Progenitor cell of endocrine pancreas (in vitro differentiated cells): ENCODE measurements at regions not wholly inside any gene's neighbourhood (a gene's known extent, or its start where the extent isn't known, plus 50 kb on each side); places are given as distances from the start of the nearest gene placed in this dataset.

Experiments used
- DNase-seq: peaks from one replicate; pipeline ENCODE4 v3.0.0; 2021; ENCODE audit warnings: low spot score; ENCODE audit not compliant: unreplicated experiment
- H3K27ac Mint-ChIP-seq: 2 replicates; pipeline ENCODE4 v1.8.0; 2021; ENCODE audit warnings: mild to moderate bottlenecking, moderate library complexity, mixed read lengths
- H3K27me3 Mint-ChIP-seq: 2 replicates; pipeline ENCODE4 v1.8.0; 2021; ENCODE audit warnings: mixed read lengths
- H3K36me3 Mint-ChIP-seq: 2 replicates; pipeline ENCODE4 v1.8.0; 2022; ENCODE audit warnings: mixed read lengths; ENCODE audit not compliant: insufficient read depth
- H3K4me1 Mint-ChIP-seq: 2 replicates; pipeline ENCODE4 v1.8.0; 2021; ENCODE audit warnings: low read depth, mixed read lengths
- H3K4me3 Mint-ChIP-seq: 2 replicates; pipeline ENCODE4 v1.8.0; 2021; ENCODE audit warnings: low read depth, mild to moderate bottlenecking, moderate library complexity, mixed read lengths
- H3K9me3 Mint-ChIP-seq: 2 replicates; pipeline ENCODE4 v1.8.0; 2021; ENCODE audit warnings: low read depth, mixed read lengths
- TF ChIP-seq, protein P1 (sequence below): fragments of 200-600 bp; sonication (generic); IDR thresholded peaks from one replicate; pipeline ENCODE4 v1.5.0; 2021; ENCODE audit warnings: antibody characterized with exemption, mild to moderate bottlenecking; ENCODE audit not compliant: unreplicated experiment

GRCh38 chr7:96447109-96447645 is 125.3 kb upstream of the SLC25A13 start:
- no peaks in the 10 kb centered on the region for H3K9me3 Mint-ChIP-seq
- H3K4me1 Mint-ChIP-seq, result no peaks in the 10 kb centered on the region
- no peak overlapping the region for H3K27ac Mint-ChIP-seq
- H3K27me3 Mint-ChIP-seq, result no peaks in the 10 kb centered on the region
- H3K36me3 Mint-ChIP-seq, result no peaks in the 10 kb centered on the region
- TF ChIP-seq, protein P1, sequence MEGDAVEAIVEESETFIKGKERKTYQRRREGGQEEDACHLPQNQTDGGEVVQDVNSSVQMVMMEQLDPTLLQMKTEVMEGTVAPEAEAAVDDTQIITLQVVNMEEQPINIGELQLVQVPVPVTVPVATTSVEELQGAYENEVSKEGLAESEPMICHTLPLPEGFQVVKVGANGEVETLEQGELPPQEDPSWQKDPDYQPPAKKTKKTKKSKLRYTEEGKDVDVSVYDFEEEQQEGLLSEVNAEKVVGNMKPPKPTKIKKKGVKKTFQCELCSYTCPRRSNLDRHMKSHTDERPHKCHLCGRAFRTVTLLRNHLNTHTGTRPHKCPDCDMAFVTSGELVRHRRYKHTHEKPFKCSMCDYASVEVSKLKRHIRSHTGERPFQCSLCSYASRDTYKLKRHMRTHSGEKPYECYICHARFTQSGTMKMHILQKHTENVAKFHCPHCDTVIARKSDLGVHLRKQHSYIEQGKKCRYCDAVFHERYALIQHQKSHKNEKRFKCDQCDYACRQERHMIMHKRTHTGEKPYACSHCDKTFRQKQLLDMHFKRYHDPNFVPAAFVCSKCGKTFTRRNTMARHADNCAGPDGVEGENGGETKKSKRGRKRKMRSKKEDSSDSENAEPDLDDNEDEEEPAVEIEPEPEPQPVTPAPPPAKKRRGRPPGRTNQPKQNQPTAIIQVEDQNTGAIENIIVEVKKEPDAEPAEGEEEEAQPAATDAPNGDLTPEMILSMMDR, result no peak
- H3K4me3 Mint-ChIP-seq, result no peak overlapping the region
- no peak for DNase-seq

DNA sequence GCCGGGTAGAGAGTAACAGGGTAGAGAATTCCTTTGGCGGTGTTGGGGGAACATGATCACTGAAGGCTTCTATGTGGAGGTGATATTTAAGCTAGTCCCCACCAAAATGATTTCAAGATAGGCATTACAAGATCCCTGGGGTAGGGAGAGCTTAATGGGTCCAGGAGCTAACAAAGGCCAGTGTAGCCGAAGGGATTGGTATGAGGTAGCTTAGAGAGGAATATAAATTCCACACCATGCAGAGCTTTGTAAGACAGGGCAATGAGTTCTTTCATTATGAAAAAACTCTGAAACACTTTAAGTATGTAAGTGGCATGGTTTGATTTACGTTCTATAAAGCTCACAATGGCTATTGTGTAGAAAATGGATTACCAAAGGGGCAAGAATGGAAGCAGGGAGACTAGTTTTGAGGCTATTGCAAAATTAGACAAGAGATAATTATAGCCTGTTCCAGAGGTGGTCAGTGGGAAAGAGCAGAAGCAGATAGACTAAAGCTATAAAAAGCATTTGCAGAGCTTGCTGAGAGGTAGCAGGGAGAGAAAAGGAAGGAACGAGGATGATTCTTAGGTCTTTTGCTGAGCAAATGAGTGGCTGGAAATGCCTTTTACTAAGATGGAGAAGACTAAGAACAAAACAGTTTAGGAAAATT is 119.7 kb upstream of the SLC25A13 start:
- H3K4me3 Mint-ChIP-seq, result no peak overlapping the region
- no peaks in the 10 kb centered on the region for H3K36me3 Mint-ChIP-seq
- DNase-seq, result no peak
- no peaks in the 10 kb centered on the region for H3K27me3 Mint-ChIP-seq
- no peak overlapping the region for H3K27ac Mint-ChIP-seq
- H3K9me3 Mint-ChIP-seq, result no peaks in the 10 kb centered on the region
- no peaks in the 10 kb centered on the region for H3K4me1 Mint-ChIP-seq
- TF ChIP-seq, protein P1, result no peak

DNA sequence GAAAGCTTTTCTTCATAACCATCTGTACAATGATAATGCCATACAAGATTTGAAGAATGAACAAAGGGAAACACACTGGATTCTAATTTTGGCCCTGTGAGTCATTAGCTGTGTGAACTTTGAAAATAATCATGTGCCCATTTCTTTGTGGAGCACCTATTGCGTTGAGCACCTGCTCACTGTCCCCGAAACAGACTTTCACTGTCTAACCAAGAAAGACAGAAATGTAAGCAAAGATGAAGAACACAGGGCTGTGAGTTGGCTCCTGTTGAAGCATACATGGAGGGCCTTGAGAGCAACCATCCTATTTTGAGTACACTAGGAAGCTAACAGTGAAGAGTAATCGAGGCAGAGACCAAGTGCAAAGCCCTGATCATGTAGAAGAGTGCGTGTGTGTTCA is 118.4 kb upstream of the SLC25A13 start:
- Mint-ChIP-seq H3K4me3 (no peak overlapping the region), H3K9me3 (peaks cover under 1% of the 10 kb centered on the region), H3K27me3 (no peaks in the 10 kb centered on the region), H3K27ac (no peak overlapping the region), H3K36me3 (no peaks in the 10 kb centered on the region), H3K4me1 (no peaks in the 10 kb centered on the region)
- no peak for DNase-seq
- TF ChIP-seq, protein P1, result no peak

GRCh38 chr7:96436880-96437279 is 115.0 kb upstream of the SLC25A13 start:
- H3K27me3 Mint-ChIP-seq, result no peaks in the 10 kb centered on the region
- H3K27ac Mint-ChIP-seq, result no peak overlapping the region
- TF ChIP-seq, protein P1, result no peak
- H3K9me3 Mint-ChIP-seq, result peaks cover 3% of the 10 kb centered on the region
- H3K36me3 Mint-ChIP-seq, result no peaks in the 10 kb centered on the region
- no peaks in the 10 kb centered on the region for H3K4me1 Mint-ChIP-seq
- no peak overlapping the region for H3K4me3 Mint-ChIP-seq
- no peak for DNase-seq

DNA sequence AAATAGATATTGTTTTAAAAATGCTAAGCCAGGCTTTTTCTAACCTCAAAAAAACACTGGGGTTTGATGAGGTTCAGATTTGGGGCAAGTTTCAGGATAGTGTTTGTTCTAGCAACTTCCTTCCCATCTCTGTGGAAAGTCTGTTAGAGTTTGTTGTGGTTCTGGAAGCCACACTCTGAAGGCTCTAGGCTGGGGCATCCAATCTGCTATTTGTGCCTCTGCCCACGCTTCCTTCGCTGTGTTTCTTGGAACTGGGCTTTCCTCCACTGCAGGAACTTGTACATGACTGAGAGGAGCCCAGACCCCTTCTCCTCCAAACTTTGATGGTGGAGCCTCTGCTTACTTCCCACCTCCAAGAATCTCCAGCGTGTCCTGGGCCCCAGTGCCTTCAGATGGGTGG is 108.5 kb upstream of the SLC25A13 start:
- TF ChIP-seq, protein P1, result no peak
- Mint-ChIP-seq H3K36me3 (no peaks in the 10 kb centered on the region), H3K4me3 (no peak overlapping the region), H3K27ac (no peak overlapping the region), H3K9me3 (peaks cover 3% of the 10 kb centered on the region), H3K27me3 (no peaks in the 10 kb centered on the region), H3K4me1 (no peaks in the 10 kb centered on the region)
- DNase-seq, result no peak
